GM23248 (cell line): ENCODE measurements at regions not wholly inside any gene's neighbourhood (a gene's known extent, or its start where the extent isn't known, plus 50 kb on each side); places are given as distances from the start of the nearest gene placed in this dataset.

ENCODE experiments used
- DNase-seq: peaks from one replicate; pipeline ENCODE4 v3.0.0-alpha.2; 2015
- H2AFZ ChIP-seq: fragments of 200-600 bp; sonication (generic); 2 replicates; pipeline ENCODE4 v1.6.1; 2016; ENCODE audit warnings: antibody characterized with exemption
- H3F3A ChIP-seq: fragments of 200-600 bp; sonication (generic); 2 replicates; pipeline ENCODE4 v1.6.1; 2016; ENCODE audit warnings: mild to moderate bottlenecking, antibody characterized with exemption, mixed run types; ENCODE audit not compliant: insufficient read depth
- H3K27ac ChIP-seq: fragments of 200-600 bp; sonication (generic); 2 replicates; pipeline ENCODE4 v1.5.1; 2016; ENCODE audit warnings: mild to moderate bottlenecking
- H3K27me3 ChIP-seq: fragments of 200-600 bp; sonication (generic); replicated peaks from 2 replicates; pipeline ENCODE4 v1.6.1; 2016; ENCODE audit warnings: mild to moderate bottlenecking; ENCODE audit not compliant: insufficient read depth
- H3K36me3 ChIP-seq: fragments of 200-600 bp; sonication (generic); 2 replicates; pipeline ENCODE4 v1.6.1; 2016; ENCODE audit warnings: low read depth, mild to moderate bottlenecking
- H3K4me1 ChIP-seq: fragments of 200-600 bp; sonication (generic); 2 replicates; pipeline ENCODE4 v1.6.1; 2016; ENCODE audit warnings: mild to moderate bottlenecking; ENCODE audit not compliant: insufficient read depth
- H3K4me2 ChIP-seq: fragments of 200-600 bp; sonication (generic); one replicate; pipeline ENCODE4 v1.6.1; 2016; ENCODE audit warnings: mild to moderate bottlenecking; ENCODE audit not compliant: unreplicated experiment
- H3K4me3 ChIP-seq: fragments of 200-600 bp; sonication (generic); 2 replicates; pipeline ENCODE4 v1.5.1; 2016; ENCODE audit warnings: mild to moderate bottlenecking
- H3K79me2 ChIP-seq: fragments of 200-600 bp; sonication (generic); 2 replicates; pipeline ENCODE4 v1.6.1; 2016; ENCODE audit warnings: mild to moderate bottlenecking; ENCODE audit not compliant: insufficient read depth
- H3K9ac ChIP-seq: fragments of 200-600 bp; sonication (generic); 2 replicates; pipeline ENCODE4 v1.6.1; 2016; ENCODE audit warnings: mild to moderate bottlenecking
- H3K9me2 ChIP-seq: fragments of 200-600 bp; sonication (generic); 2 replicates; pipeline ENCODE4 v1.6.1; 2016; ENCODE audit warnings: mixed run types, mild to moderate bottlenecking, moderate library complexity; ENCODE audit not compliant: insufficient read depth
- H3K9me3 ChIP-seq: fragments of 200-600 bp; sonication (generic); one replicate; pipeline ENCODE4 v1.6.1; 2017; ENCODE audit warnings: low read depth
- H4K20me1 ChIP-seq: fragments of 200-600 bp; sonication (generic); 2 replicates; pipeline ENCODE4 v1.6.0; 2016; ENCODE audit not compliant: insufficient read depth
- EZH2 ChIP-seq: fragments of 200-600 bp; sonication (generic); IDR thresholded peaks from 2 replicates; pipeline ENCODE4 v1.6.1; 2018; ENCODE audit warnings: antibody characterized with exemption, mild to moderate bottlenecking; ENCODE audit not compliant: insufficient read depth, poor library complexity, severe bottlenecking
- EZH2phosphoT487 ChIP-seq: fragments of 200-600 bp; sonication (generic); IDR thresholded peaks from 2 replicates; pipeline ENCODE4 v1.6.1; 2018; ENCODE audit warnings: antibody characterized with exemption, moderate library complexity, mild to moderate bottlenecking, low read depth; ENCODE audit not compliant: insufficient read depth
- WGBS, 2 experiments: methylation state at CpG; one replicate each; pipeline ENCODE4 v1.1.6; 2015 to 2017; ENCODE audit warnings: low lambda C conversion rate in 2 of 2, low coverage in 1 of 2; ENCODE audit errors: missing lambda C conversion rate in 2 of 2; 5-methylcytosine and 5-hydroxymethylcytosine counted together
- in situ Hi-C: fragments of 300-500 bp; cut with MboI; formaldehyde crosslinking; loops from 2 replicates; pipeline ENCODE4 v1.15.0; 2020

DNA sequence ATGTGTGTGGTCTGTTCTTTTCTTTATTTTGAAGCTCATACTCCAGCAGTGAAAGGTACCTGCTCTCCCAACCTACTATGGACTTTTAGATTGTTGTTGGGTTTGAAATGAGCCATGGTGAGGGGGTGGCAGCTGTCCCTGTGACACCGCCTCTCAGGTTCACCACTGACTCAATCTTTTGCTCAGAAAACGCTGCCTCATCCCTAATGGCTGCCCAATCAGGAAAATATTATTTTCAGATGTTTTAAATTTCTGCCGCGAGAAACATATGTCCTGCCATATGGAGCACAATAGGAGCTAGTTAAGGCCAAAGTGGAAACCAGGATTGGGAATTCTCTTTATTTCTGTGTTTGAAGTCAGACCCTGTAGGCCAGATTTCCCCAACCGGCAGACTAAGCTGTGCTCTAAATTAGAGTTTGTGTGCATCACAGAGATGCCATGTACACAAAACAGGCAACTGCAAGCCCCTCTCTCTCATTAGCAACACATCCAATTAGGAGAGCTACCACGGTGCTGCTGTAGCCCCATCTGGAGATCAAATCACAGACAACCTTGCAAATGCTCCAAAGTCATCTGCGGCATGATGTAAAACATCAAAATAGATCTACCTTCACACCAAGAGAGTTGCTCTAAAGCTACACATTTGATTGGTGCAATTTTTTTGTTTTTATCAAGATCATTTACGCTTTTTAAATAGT is 144.1 kb upstream of the BACH2 start:
- no peak overlapping the region for H3K4me2 ChIP-seq
- no peaks in the 10 kb centered on the region for H4K20me1 ChIP-seq
- H3K79me2 ChIP-seq = no peaks in the 10 kb centered on the region
- no peaks in the 10 kb centered on the region for H3K4me1 ChIP-seq
- H3K27ac ChIP-seq = no peak overlapping the region
- in situ Hi-C loops = no loop called here
- peaks cover 13% of the 10 kb centered on the region for H3K27me3 ChIP-seq
- 54 to 55% methylated on average over 8 of the region's 8 CpGs for WGBS, 2 experiments
- H3K9ac ChIP-seq = no peak overlapping the region
- no peak overlapping the region for H2AFZ ChIP-seq
- H3K9me2 ChIP-seq = no peaks in the 10 kb centered on the region
- H3K9me3 ChIP-seq = no peaks in the 10 kb centered on the region
- no peak overlapping the region for H3K4me3 ChIP-seq
- TF ChIP-seq EZH2 = no peak
- TF ChIP-seq EZH2phosphoT487 = no peak
- H3K36me3 ChIP-seq = no peaks in the 10 kb centered on the region
- no peaks in the 10 kb centered on the region for H3F3A ChIP-seq
- DNase-seq = no peak

DNA sequence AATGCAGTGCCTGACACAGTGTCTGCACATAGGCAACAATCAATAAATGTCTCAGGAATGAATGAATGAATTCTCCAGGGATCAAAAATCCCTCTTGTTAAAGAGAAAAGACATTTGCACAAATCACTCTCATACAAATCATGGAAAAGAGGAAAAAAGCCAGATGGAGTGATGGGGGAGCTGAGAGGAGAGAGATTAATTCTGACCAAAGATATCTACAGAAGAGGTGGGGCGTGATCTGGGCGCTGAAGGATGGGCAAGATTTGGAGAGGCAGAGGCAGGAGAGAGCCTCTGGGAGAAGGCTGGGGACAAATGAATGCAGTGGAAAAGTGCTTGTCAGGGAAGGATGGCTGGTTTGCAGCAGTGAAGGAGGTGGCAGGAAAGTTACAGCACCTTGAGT is 142.9 kb upstream of the BACH2 start:
- no peak overlapping the region for H3K4me3 ChIP-seq
- H3K27me3 ChIP-seq = peaks cover 13% of the 10 kb centered on the region; the same call in 1 of the 2 replicates
- H3K4me2 ChIP-seq = no peak overlapping the region
- H2AFZ ChIP-seq = no peak overlapping the region
- H3K9me2 ChIP-seq = no peaks in the 10 kb centered on the region
- no peaks in the 10 kb centered on the region for H3K36me3 ChIP-seq
- WGBS, 2 experiments = 84 to 91% methylated on average over 2 of the region's 2 CpGs
- no peaks in the 10 kb centered on the region for H3K9me3 ChIP-seq
- no peak overlapping the region for H3K9ac ChIP-seq
- H3K79me2 ChIP-seq = no peaks in the 10 kb centered on the region
- H3K4me1 ChIP-seq = no peaks in the 10 kb centered on the region
- H3K27ac ChIP-seq = no peak overlapping the region
- H3F3A ChIP-seq = no peaks in the 10 kb centered on the region
- H4K20me1 ChIP-seq = no peaks in the 10 kb centered on the region
- no peak for TF ChIP-seq EZH2
- no peak for TF ChIP-seq EZH2phosphoT487
- in situ Hi-C loops = no loop called here
- DNase-seq = no peak

- in situ Hi-C loops = no loop called here
- no peaks in the 10 kb centered on the region for H3F3A ChIP-seq
- WGBS, 2 experiments = 38 to 67% methylated on average over 1 of the region's 1 CpG
These were observed 139.8 kb upstream of the BACH2 start for GRCh38 chr6:90436403-90436802.

DNA sequence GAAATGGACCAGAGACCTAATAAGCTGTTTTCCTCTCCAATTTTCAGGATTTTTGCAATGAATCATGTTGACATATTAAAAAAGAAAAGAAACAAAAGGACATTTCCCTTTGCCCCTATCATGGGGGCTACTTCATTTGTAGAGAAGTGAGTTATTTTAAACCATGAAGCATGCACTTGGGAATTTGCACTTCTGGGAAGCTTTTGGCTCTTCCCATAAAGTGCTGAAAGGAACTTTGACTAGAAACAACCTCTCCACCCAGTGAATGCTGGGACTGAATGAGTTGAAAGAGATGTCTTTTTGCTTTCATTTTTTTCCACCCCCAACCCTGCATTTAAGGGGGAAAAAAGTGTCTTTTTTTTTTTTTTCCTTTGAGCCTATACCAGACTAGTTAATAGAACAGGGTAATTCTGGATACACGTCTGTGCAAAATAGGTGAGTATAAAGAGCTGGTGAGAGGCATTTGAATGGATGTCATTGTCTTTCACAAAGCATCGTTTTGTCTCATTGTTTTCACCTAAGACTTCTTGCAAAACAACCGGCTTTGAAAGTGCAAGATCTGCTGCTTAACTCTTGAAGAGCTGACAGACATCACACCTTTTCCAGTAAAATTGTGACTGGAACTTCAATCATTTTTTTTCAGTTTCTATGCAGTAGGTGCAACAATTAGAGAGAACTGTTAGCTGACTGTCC is 138.7 kb upstream of the BACH2 start:
- Histone ChIP-seq H3K9me3 (no peaks in the 10 kb centered on the region), H3K27ac (no peak overlapping the region), H3F3A (no peaks in the 10 kb centered on the region), H3K9ac (no peak overlapping the region), H3K36me3 (no peaks in the 10 kb centered on the region), H3K79me2 (no peaks in the 10 kb centered on the region), H3K4me3 (no peak overlapping the region), H3K27me3 (peaks cover 6% of the 10 kb centered on the region; the same call in 1 of the 2 replicates), H2AFZ (no peak overlapping the region), H3K4me1 (no peaks in the 10 kb centered on the region), H3K4me2 (no peak overlapping the region), H3K9me2 (no peaks in the 10 kb centered on the region), H4K20me1 (no peaks in the 10 kb centered on the region)
- TF ChIP-seq EZH2phosphoT487 (no peak), EZH2 (no peak)
- in situ Hi-C loops = no loop called here
- DNase-seq = no peak
- WGBS, 2 experiments = 16 to 21% methylated on average over 3 of the region's 3 CpGs

More at GRCh38 chr6:90436403-90436802, 139.8 kb upstream of the BACH2 start:
- Histone ChIP-seq H4K20me1 (no peaks in the 10 kb centered on the region), H3K4me3 (no peak overlapping the region), H3K9me3 (no peaks in the 10 kb centered on the region), H3K9me2 (no peaks in the 10 kb centered on the region), H3K4me2 (no peak overlapping the region), H3K36me3 (no peaks in the 10 kb centered on the region), H3K9ac (no peak overlapping the region), H3K27me3 (peaks cover 10% of the 10 kb centered on the region; the same call in 1 of the 2 replicates), H3K4me1 (no peaks in the 10 kb centered on the region), H3K79me2 (no peaks in the 10 kb centered on the region), H2AFZ (no peak overlapping the region), H3K27ac (no peak overlapping the region)
- no peak for DNase-seq
- TF ChIP-seq EZH2phosphoT487 = no peak
- no peak for TF ChIP-seq EZH2
